ENCODE measurements at regions not wholly inside any gene's neighbourhood (a gene's known extent, or its start where the extent isn't known, plus 50 kb on each side); places are given as distances from the start of the nearest gene placed in this dataset.

DNA sequence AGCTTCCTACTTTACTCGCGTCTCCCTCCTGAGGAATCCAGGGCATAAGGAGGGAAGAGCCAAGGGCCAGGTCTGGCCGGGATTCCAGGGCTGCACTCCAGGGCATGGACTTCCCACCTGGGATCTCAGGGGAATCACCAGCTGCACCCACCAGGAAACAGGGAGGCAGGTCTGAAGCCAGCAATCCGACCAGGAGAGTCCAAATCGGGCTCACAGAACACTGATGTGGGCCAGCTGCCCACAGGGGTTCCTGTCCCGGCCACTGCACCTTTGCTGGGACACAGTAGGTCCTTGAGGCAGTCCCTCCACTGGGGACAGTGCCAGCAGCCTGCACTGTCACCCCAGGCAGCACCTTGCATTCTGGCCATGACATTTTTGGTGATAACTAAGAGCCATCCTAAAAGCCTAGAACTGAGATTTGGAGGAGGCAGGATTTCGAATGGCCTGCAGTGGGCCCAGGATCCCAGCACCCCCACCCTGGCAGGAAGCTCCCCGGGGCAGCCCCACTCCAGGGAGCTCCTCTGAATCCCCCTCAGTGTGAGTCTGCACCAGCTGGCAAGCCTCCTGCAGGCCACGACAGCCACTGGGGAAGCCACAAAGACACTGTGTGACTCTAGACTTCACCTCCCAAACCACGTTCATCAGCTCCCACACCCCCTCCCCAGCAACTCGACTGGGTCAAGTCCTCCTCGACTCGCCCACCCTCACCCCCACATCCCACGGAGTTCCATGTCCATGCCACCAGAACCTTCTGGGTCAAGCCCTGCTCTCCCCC, 71.5 kb upstream of the PPP2R2D start:
- DNase-seq (ENCODE audit: low read depth, low spot score), result no peak

DNA sequence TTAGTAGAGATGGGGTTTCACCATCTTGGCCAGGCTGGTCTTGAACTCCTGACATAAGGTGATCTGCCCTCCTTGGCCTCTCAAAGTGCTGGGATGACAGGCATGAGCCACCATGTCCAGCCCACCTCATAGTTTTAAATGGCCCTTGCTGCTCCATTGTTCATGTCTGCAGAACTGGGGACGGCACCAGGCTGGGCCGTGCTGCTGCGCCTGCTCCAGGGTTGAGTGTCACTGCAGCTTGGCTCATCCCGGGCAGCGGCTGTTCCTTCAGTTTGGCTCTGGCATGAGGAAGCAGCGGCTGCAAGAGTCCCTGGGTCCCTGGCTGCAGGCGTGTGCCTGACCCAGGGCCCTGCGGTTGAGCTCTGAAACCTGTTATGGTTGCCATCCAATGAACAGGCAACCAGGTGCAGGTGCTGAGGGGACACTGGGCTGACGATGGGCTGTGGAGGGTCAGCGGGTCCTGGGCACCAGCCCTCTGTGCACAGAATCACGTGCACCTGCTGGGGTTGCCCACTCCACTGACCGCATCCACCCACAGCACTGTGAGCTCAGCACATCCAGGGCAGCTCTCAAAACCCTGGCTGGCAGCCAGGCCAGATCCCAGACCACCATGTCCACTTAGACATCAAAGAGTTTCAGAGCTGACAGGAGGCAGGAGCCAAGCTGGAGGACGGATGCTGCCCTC, 70.2 kb upstream of the PPP2R2D start:
- DNase-seq (ENCODE audit: low read depth, low spot score), result no peak

GRCh38 chr10:131831561-131831960, 69.2 kb upstream of the PPP2R2D start:
- DNase-seq (ENCODE audit: low read depth, low spot score), result peak; percentile 31

DNA sequence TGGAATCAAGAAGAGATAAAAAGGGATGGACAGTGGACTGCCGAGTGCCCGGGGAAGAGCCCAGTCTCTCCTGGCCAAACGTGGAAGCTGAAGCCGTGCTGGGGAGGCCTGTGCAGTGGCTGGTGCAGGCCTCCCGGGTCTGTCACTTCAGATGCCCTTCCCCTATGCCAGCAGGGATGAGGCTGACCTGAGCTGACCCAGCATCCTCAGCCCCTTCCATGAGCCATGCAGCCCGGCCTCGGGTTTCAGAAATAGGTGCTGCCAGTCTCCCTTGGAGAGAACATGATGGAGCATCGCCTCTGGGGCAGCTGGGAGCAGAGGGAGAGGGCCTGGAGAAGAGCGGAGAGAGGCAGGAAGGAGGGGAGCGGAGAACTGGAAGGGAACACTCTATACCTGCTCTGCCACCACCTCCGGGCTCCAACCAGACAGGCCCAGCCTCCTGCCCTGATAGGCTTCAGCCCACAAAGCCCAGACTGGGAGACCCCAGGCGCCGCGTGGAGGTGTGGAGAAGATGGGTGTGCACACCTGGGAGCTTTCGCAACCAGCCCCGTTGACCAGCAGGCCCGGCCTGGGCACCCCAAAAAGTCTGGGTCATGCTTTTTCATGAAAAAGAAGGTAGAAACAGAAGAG, 68.6 kb upstream of the PPP2R2D start:
- DNase-seq (ENCODE audit: low read depth, low spot score), result no peak

DNA sequence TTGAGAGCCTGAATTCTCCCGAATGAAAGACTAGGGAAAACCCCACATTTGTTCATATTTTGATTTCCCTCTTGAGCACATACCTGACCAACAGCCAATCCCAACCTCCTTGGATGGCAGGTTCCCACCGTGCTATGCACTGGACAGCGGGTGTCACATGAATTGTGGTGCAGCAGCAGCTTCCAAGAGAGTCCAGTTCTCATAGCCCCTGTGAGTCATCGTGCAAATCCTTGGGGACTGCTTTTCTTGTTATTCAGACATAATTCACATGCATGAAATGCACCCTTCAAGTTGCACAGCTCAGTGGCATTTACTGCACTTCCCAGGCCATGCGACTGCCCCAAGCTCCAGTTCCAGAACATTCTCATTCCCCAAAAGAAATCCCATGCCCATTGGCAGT, 67.8 kb upstream of the PPP2R2D start:
- DNase-seq (ENCODE audit: low read depth, low spot score), result no peak

- DNase-seq (ENCODE audit: low read depth, low spot score), result no peak
These were observed 67.2 kb upstream of the PPP2R2D start for GRCh38 chr10:131833446-131834080.

DNA sequence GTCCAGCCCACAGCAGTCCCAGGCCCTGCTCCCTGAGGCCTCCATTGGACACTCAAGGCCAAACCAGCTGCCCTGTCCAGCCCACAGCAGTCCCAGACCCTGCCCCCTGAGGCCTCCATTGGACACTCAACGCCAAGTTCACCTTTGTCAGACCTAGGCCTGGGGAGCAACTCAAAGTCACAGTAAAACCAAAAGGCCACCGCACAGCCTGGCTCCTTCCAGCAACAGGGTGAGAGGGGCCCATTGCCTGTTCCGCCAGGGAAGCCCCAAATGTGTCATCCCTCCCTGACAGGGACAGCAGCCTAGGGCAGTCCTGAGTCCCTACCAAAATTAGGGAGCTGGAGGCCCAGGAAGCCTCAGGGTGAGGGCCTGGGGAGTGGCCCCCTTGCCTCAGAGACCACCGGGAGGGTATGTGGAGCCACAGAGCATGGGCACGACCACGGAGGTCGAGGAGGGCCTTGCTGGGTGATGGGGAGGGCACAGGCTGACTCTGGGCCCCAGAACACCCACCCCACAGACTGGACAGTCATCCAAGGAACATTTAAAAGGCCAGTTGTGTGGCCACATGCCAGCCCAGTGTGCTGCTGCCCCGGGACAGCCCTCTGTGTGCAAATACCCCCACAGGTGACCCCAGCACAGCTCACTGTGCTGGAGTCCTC, 66.5 kb upstream of the PPP2R2D start:
- DNase-seq (ENCODE audit: low read depth, low spot score), result no peak

DNA sequence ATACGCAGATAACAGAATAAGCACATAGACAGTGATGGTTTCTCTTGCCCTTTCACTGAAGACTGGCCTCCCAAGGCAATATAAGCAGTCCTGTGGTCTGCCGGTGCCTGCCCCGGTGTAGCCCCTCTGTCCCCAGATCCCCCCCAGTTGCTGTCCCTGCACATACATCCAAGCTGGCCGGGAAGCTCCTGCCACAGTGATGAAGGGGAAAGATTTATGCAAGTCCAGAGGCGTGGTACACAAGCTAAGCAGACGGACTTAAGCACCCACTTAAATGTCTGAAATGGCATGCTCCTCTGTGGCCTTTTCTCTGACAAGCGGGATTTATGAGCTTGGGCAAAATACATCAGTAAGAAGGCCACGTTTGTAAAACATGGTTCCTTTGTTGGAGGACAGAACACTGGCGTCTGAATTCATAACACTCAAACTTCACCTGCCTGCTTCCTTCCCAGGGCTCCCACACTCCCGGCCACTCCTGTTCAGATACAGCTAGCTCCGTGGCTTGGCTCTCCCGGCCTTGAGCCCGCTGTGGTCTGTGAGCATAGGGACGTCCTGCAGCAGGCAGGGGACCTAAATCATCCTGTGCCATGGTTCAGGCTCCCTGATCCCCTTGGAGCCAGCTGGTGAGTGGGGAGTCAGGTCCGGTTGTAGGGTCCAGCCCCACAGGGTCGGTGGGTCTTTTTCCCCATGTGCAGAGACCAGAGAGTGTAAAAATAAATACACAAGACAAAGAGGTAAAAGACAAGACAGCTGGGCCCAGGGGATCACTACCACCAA, 61.7 kb upstream of the PPP2R2D start:
- DNase-seq (ENCODE audit: low read depth, low spot score), result no peak

- DNase-seq (ENCODE audit: low read depth, low spot score), result peak; percentile 61
These were observed 60.7 kb upstream of the PPP2R2D start for GRCh38 chr10:131839880-131840787.

- DNase-seq (ENCODE audit: low read depth, low spot score), result no peak
These were observed 60.1 kb upstream of the PPP2R2D start for GRCh38 chr10:131840788-131841118.

- no peak for DNase-seq (ENCODE audit: low read depth, low spot score)
These were observed 59.6 kb upstream of the PPP2R2D start for GRCh38 chr10:131841131-131841660.

DNA sequence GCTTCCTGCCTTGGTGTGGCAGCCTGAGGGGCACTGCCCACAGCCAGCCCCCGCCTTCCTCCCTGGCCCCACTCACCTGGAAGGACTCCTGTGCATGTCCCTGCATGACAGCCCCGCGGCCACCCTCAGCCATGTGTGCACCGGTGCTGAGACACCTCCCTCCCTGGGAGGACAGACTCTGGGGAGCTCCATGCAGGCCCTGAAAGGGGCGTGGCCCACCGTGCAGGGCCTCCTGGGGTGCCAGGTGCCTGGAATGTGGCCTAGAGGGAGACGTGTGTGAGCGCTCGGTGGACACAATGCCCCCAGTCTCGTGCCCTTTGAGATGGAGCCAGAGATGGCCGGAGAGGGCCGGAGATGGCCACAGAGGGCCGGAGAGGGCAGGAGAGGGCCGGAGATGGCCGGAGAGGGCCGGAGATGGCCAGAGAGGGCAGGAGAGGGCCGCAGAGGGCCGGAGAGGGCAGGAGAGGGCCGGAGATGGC, 59.1 kb upstream of the PPP2R2D start:
- DNase-seq (ENCODE audit: low read depth, low spot score), result no peak

DNA sequence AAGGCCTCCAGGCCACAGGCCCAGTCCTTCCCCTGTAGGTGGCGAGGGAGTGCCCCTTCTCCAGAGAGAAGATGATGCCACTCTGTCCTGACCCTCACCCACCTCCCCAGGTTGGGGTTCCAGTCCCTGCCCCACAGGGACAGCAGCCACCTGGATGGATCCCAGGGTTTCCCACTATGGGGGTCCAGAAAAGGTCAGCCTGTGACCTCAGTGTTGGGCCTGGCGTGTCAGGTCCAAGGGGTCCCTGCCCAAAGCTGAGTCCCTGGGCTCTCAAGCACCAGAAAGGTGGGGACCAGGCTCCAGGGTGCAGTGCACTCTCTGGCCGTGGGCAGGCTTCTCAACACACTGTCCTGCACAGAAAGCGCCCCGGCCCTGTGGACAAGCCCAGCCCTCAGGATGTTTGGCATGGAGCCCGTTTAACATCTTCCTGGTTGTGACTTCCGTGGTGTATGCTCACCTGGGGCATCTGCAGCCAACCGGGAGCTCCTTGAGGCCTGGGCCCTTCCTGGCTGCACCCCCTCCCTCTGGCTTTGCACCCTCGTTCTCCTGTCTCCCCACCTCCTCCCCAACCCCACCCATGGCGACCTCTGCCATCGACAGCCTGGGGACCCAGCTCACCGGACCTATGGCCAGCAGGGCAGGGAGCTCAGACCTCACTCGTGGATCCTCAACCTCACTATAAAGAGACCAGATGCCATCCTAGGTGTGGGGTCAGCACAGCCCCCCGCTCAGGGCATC, 58.3 kb upstream of the PPP2R2D start:
- no peak for DNase-seq (ENCODE audit: low read depth, low spot score)

DNA sequence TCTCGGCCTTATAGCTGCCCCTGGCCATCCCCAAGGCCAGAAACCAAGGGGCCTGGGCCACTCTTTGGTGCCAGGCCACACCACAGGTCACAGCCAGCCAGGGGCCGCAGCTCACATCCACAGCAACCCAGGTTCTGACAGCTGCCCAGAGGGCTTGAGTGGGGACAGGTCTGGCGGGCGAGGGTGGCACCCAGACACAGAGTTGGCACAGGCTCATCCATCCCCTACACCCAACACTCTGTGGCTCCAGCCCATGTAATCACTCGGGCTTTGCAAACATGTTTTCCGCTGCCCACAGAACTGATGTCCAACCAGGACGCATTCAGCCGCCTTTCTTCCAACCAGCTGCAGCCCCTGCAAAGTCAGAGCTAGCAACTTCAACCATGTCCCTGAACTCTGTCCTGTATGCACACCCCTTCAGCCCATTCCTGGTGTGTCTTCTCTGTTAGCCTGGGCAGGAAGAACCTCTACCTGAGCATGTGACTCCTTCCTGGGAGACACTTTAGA, 57.7 kb upstream of the PPP2R2D start:
- no peak for DNase-seq (ENCODE audit: low read depth, low spot score)

- DNase-seq (ENCODE audit: low read depth, low spot score), result no peak
These were observed 56.9 kb upstream of the PPP2R2D start for GRCh38 chr10:131843881-131844284.

- no peak for DNase-seq (ENCODE audit: low read depth, low spot score)
These were observed 56.2 kb upstream of the PPP2R2D start for GRCh38 chr10:131844529-131845084.

GRCh38 chr10:131845505-131846239, 55.1 kb upstream of the PPP2R2D start:
- DNase-seq (ENCODE audit: low read depth, low spot score), result no peak
